Activated effector memory CD4-positive, alpha-beta T cell treated with Interleukin-2 at 50 U/mL for 16 hours (primary cell): ENCODE measurements at regions not wholly inside any gene's neighbourhood (a gene's known extent, or its start where the extent isn't known, plus 50 kb on each side); places are given as distances from the start of the nearest gene placed in this dataset.
"Not testable (repeated sequence)": the region's sequence is repeated elsewhere in the genome, so short reads cannot be mapped to it uniquely, and the experiment has no call there.

Experiments
- DNase-seq: peaks from one replicate; pipeline ENCODE4 v3.0.0-alpha.2; 2020

DNA sequence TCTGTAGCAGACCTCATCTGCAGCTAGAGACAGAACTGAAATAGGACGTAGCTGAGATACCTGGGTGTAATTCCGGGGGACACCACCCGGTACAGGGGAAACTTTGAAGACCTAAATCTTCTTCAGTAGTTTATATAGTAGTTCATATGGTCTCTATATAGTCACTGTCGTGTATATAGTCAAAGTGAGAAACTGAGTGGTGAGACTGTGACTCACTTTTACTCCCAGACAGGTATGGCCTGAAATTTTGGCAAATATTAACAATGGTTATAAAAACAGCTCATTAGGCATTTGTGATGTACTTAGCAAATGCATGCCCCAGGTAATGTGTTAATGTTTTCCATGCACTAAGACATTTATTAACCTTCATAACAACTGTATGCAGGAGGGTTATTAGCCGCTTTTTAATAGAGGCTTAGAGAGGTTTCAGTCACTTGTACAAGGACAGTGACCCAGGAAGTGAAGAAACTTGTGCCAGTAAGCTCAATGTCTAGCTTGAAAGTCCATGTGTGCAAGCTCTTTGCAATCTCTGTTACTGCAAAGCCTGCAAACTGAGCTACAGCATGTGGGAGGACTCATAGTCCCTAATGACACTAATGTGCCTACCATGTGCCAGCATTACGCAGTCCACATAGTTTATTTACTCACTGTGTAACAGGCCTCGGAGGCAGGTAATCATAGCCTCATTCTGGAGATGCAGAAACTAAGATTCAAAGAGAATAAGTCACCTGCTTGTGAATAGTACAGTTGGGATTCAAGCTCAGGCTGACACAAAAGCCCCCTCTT is 165.4 kb upstream of the CHD6 start:
- no peak for DNase-seq

DNA sequence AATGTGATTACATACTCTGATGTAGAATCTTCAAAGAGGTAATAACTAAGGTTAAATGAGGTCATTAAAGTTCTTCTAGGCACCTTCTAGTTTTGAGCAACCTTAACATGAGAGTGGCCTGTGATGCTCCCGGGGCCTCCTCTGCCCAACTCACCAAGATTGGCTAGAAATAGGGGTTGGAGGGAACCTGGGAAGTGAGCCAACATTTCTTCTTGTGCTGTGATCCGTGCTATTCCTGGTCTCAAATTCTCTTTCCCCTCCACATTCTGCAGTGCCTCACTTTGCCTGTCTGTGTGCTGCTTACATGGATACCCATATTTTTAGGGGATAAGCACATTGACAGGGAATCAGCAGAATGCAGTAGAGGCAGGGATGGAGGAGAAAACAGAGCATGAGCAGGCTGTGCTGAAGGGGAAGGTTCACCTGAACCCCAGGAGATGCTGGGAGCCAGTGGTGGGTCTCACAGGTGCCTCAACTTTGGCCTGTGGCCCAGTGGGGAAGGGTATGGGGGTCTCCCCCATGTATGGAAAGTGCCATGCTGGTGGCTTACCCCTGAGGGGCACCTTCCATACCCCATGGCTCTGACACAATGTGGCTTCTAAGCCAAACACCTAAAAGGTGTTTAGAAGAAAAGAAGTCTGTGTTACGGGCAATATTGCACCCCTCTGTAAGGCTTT is 164.7 kb upstream of the CHD6 start:
- no peak for DNase-seq

DNA sequence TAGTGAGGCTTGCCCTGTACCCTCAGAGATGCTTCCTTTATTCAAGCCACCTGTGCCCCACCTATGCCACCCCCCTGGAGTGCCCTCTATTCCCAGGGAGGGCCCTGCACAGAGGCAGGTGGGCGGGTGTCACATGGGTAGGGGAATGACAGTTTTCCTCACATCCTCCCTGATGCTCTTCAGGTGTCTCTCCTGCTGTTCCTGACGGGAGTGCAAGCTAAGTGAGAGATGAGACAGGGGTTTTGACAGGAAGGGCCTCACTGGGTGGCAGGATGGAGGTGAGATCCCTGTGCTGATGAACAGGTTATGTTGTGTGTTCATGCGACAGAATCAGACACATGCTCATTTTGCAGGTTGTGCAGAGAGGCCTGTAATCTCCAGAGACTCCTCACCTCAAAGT is 164.1 kb upstream of the CHD6 start:
- no peak for DNase-seq

DNA sequence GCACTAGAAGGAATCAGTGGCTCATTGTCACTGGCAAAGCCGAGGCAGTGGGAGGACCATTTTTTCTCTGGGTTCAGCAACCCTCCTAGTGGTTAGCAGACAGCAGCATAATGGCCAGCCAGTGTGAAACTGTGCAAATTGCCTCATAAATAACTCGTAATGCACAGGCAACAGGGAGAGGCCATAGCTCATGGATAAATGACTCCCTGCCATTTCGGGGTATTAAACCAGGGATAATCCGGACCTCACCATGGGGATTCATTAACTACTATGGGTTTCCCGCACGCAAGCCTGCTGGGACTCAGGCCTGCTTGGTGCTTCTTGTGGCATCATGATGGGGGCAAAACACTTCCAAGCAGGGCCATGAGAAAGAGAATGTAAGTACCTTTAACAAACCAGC is 158.2 kb upstream of the CHD6 start:
- DNase-seq = no peak

DNA sequence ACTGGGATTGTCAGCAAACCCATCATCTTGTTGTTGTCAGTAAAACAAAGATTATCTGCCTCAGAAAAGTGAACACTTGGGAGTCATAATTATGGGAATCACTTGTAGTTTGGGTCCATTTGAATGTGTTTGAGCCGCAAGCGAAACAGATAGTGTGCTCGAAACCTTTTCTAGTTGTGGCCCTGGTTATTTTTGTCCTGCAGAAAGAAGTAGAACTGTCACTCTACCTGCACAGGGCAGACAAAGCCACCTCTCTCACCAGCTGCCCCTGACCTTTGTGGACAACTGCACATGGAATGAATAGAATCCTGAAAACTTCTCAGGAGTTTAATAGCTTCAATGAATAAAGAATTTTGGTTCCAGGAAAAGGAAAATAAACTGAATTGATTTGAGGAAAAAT is 156.1 kb upstream of the CHD6 start:
- DNase-seq = no peak

DNA sequence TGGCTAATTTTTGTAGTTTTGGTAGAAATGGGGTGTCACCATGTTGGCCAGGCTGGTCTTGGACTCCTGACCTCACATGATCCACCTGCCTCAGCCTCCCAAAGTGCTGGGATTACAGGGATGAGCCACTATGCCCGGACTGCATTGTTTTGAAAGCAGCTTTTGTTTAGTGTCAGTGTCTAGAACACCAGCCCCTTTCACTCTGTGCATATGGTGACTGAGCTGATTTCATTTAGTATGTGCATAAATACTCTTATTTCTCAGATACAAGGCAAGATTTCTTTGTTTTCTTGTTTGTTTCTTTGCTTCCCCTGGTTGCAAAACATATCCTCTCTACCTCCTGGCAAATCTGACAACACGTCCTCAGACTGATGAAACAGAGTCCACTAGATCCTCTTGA is 152.8 kb upstream of the CHD6 start:
- DNase-seq = no peak

DNA sequence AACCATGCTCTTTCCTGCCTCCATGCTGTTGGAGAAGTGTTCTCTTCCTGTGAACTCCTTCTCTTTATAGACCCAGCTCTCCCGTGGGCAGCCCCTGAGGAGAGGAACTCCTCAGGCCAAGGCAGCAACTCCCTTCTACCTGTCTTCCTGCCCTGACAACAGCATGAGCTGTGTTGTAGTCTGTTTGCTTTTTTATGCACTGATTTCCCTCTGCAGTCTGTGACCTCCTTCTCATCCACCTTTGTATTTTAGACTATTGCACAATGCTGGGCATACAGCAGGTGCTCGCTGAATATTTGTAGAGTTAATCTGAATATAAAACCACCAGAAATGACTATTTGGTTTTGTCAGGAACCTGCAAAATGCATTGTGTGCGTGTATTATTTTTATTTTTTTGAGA is 152.2 kb upstream of the CHD6 start:
- no peak for DNase-seq

DNA sequence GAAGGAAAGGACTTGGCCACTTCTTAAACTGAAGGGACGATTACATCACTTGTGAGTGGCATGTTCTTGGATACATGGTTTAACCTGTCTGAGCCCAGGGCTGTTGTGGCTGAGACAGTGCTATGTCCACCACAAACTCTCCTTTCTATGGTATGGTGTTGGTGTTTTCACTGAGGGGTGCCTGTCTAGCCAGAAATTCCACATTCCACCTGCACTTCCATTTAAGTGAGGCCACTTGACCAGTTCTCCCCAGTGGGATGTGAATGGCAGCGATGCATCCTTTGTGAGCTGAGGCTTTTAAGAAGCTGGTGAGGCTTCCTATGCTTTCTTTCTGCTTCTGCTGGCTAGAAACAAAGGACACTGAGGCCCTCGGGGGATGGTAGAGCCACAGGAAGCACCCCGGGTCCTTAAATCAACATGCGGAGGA is 151.4 kb upstream of the CHD6 start:
- no peak for DNase-seq

DNA sequence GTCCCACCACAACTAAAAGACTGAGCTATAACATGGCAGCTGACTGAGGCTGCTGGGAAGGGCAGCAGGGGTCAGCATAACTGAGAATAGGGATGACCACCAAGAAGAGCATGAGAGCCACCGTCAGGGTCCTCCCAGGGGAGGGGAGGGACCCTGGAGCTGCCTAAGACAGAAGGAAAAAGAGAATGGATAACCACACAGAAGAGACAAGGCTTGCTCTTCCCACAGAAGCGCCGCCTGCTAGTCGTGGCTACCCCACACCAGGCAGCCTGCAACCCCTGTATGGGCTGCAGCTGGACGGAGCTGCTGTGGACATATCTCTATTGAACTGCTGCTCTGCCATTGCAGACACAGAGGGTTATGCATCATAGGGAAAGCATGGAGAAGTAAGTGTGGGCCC is 132.0 kb upstream of the CHD6 start:
- no peak for DNase-seq

DNA sequence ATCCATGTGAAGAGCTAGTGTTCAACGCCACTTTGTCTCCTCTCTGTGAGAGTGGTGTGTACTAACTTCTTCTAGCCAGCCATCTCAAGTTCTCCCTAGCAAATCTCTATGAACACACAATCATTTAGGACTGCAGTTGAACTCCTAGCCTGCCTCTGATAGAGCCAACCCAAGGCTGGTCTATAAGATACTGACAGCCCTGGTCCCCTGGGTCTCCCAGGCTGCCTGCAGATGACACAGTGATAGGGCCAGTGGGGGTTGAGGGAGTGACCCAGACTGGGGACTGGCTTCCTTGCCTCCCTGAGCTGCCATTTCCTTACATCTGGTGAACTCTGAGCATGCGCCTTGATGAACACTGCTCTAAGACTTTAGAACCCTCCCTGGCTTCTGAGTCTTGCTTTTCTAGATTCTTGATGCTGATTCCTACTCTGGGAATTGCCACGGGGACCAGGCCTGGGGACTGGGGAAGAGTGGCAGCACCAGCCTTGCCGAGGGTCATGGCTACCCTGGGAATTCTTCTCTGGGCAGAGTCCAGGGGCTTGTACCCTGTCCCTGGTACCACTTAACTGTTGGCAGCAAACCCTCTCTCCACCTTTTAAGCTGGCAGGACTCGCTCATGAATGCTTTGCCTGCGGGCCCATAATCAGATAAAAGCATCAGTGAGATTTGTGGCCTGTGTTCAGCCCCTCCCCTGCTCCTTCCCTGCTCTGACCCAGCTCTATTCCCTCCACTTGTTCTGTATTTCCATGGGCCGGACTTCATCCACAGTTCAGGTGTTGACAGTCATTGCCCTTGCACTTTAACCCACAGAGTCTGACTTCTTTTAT is 130.8 kb upstream of the CHD6 start:
- DNase-seq = no peak

DNA sequence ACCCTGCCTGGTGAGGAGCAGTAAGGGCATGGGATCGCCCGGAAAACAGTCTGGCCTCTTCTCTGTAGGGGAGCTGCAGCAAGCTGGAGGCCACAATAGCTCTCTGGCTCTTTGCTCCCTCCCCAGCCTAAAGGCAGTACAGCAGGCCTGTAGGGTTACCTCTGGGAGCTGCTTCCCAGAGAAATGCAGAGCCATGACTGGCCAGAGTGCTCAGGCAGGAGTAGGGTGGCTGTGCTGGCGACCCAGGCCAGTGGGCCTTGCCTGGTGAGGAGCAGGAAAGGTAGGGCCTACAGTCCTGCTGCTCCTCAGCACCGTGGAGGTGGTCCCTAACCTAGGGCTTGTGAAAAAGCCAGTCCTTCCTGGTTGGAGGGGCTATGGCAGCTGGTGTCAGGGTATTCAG is 129.9 kb upstream of the CHD6 start:
- no peak for DNase-seq

DNA sequence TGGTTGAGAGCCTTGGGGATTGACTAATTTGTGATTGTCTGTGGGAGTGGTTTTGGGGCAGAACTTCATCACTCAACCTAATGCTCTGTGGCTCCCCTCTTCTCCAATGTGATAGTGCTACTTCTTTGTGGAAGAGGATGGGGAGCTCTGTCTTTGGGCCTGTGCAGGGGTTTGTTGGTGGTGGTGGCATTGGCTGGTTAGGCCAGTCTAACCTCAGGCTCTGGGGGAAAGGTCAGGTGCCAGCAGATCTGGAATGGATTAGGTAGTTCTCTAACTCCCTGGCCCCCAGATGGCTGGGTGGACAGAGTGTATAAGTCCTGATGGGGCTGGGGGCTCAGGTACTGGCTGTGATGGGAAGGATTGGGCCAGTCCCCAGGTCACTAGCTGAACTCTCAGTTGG is 129.0 kb upstream of the CHD6 start:
- no peak for DNase-seq

DNA sequence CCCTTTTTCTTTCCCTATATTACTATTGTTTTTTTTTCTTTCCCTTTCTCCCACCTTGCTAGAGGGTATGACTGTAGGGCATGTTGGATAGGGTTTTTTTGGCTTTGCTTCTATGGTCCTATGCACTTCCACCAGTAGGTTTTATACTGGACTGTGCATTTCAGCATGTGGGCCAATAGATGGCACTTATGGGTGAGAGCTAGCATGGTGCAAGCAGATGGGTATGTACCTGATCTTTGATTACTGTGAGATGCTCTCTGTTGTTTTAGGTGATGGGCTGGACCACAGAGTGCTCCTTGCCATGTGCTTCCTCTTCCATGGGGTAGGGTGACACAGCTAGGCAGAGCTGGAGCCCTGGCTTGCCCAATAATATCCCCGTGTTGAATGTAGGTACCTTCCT is 128.5 kb upstream of the CHD6 start:
- DNase-seq = no peak

DNA sequence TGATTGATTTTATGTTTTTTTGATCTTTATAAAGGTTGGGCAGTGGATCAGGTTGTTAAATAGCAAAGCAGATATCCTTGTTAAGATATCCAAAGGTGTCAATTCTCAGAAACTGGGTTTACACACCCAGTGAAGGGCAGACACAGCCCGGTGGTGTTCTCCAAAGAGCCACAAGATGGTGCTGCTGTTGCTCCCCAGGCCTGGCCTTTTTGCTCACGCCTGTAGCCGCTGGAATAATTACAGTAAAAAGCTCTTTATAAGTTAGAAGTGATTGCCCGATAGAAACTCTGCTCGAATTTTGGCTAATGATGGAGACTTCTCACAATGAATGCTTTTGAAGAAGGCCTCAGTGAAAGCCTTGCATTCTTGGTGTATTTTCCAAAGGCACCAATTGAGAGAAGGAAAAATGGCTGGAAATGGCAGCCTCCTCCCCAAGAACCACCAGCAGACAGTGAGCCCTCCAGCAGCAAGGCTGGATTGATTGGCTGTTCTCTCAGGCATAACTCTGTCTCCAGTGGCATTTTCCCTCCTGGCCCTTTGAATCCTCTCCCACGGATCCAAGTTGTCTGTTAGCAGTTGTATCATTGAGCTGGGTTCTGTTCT is 120.5 kb upstream of the CHD6 start:
- no peak for DNase-seq

DNA sequence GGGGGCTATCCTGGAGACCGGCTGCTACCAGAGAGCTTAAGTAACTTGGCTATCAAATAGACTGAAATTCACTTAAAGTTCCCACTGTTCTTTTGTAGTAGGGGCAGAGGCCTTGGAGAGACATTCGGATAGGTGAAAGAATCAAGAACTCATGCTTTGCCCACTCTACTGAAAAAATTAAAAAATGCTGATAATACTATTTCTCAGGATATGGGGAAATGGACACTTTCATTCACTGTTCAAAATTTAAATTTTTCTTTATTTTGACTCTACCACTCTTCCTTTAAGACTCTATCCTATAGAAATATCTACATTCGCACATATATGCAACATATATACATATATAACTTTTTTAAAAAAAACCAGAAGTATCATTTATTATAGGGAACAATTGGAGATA is 117.8 kb upstream of the CHD6 start:
- no peak for DNase-seq

DNA sequence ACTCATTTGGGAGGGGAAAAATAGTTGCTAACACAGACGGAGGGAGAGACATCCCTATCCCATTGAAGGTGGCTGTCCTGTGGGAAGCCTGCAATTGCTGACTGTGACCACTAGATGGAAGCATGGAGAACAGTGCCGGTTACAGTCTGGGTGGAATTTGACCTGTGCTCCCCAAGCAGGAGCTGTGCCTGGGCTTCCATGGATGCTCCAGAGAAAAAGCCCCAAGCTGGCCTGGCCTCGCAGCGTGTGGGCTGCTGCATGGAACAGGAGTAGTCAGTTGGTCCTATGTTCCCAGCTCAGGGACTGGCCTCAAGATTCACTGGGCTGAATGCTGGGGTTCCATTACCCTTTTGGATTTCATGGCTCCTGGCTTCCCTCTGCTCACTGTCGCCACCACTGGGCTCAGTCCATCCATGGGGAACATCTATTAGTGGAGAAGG is 116.3 kb upstream of the CHD6 start:
- no peak for DNase-seq

DNA sequence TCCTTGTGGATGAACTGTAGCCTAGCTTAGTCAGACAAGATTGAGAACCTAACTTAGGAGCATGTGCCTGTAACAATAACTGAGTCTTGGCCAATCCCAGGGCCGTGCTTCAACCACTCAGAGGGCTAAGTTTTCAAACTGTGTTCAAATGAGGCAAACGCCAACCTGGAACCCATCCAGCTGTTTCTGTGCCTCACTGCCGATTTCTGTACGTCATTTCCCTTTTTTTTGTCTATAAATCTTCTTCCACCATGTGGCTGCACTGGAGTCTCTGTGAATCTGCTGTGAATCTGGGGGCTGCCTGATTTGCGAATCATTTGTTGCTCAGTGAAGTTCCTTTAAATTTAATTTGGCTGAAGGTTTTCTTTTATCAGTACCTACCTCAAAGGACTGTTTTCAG is 115.0 kb upstream of the CHD6 start:
- no peak for DNase-seq

DNA sequence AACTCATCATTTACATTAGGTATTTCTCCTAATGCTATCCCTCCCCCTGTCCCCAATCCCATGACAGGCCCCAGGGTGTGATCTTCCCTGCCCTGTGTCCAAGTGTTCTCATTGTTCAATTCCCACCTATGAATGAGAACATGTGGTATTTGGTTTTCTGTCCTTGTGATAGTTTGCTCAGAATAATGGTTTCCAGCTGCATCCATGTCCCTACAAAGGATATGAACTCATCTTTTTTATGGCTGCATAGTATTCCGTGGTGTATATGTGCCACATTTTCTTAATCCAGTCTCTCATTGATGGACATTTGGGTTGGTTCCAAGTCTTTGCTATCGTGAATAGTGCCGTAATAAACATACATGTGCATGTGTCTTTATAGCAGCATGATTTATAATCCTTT is 113.0 kb upstream of the CHD6 start:
- DNase-seq = not testable (repeated sequence)

DNA sequence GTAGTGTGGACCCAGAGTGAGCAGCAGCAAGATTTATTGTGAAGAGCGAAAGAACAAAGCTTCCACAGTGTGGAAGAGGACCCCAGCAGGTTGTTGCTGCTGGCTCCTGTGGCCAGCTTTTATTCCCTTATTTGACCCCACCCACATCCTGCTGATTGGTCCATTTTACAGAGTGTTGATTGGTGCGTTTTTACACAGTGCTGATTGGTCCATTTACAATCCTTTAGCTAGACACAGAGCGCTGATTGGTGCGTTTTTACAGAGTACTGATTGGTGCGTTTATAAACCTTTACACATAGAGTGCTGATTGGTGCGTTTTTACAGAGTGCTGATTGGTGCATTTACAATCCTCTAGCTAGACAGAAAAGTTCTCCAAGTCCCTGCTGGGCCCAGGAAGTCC is 109.5 kb upstream of the CHD6 start:
- DNase-seq = not testable (repeated sequence)

DNA sequence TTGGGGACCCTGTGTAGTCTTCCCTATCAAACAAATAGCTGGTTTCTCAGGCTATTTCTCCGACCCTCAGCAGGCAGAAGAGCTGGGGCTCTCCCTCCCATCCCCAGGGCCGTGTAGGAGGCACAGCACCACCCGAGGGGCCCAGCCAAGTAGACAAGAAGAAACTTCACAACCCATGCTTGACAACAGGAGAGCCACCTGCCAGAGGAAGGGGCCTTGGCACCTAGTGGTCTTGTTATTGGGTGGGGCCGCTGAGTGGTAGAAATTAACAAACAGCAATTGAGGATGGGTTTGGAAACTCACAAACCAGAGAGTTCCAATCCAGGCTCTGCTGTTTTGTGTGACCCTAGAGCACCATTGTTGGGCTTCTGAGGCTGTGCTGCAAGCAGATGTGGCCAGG is 108.5 kb upstream of the CHD6 start:
- DNase-seq = no peak

DNA sequence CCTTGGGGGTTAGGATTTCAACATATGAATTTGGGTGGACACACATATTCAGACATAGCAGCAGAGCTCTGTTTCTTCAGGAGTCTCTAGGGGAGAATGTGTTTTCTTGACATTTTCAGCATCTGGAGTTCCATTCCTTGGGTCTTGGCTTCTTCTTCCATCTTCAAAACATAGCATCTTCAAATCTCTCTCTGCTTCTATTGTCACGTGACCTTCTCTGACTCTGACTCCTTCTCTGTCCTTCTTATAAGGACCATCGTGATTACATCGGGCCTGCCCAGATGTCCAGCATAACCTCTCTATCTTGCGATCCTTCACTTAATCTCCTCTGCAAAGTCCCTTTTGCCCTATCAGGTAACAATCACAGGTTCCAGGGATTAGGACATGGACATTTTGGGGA is 101.0 kb upstream of the CHD6 start:
- no peak for DNase-seq

DNA sequence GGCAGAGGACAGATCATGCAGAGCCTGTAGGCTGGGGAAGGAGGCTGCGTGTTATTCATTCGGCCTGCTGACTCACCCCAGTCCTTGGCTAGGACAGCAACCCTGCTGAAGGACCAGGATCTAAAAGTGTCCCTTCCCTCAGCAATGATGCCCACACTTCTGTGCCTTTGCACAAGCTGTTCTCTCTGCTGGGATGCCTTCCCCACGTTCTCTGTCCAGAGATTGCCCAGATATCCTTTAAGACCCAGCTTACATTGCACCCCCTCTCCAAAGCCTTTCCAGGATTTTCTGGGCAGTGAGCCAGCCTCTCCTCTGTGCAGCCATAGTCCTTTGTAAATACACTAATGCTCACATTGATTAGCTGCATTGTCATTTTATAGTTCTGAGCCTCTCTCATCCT is 99.3 kb upstream of the CHD6 start:
- DNase-seq = no peak

DNA sequence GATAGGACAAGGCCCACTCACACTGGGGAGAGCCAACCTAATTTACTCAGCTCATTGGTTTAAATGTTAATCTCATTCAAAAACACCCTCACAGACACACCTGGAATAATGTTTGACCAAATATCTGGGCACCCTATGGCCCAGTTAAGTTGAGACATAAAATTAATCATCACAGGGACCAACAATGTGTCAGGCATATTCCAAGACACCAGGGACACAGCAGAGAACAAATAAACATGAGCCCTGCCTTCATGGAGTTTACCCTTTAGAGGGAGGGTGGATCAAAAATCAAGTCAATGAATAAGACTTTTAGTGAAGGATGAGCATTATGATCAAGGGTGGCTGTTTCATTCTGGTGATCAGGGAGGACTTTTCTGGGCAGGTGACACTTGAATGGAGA is 98.7 kb upstream of the CHD6 start:
- DNase-seq = no peak

DNA sequence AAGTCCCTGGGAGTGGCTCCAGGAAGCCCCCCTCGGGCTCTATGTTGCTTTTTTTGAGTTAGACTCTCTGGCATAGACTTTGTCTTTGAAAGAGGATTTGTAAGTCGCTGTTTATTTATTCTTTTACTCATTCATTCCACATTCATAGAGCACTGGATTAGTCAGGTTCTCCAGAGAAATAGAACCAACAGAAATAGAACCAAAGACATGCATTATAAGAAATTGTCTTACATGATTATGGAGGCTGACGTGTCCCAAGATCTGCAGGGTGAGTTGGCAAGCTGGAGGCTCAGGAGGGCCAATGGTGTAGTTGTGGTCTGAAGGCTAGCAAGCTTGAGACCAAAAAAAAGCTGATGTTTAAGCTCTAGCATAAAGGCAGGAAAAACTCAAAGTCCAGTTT is 98.3 kb upstream of the CHD6 start:
- DNase-seq = no peak
